Gastroesophageal sphincter (tissue), 4 donors: ENCODE measurements at regions not wholly inside any gene's neighbourhood (a gene's known extent, or its start where the extent isn't known, plus 50 kb on each side); places are given as distances from the start of the nearest gene placed in this dataset.

Experiments
- ATAC-seq: fragments of 150-250 bp; one replicate; pipeline ENCODE4 v1.9.1; 2016; ENCODE audit warnings: mild to moderate bottlenecking, moderate library complexity
- H3K27ac ChIP-seq, 4 donors: fragments of 200-600 bp; sonication (generic) in 3 of 4; 1 replicate in 3 of 4; 2 replicates in 1 of 4; pipeline ENCODE4 v1.5.1; 2016 to 2019
- H3K27me3 ChIP-seq: fragments of 200-600 bp; sonication (generic); one replicate; pipeline ENCODE4 v1.5.1; 2019
- H3K36me3 ChIP-seq, 2 donors: fragments of 200-600 bp; sonication (generic); one replicate each; pipeline ENCODE4 v1.5.1; 2019; ENCODE audit warnings: control low read depth in 1 of 2
- H3K4me1 ChIP-seq, 3 donors: fragments of 200-600 bp; sonication (generic); 1 replicate in 2 of 3; 2 replicates in 1 of 3; pipeline ENCODE4 v1.5.1; 2016 to 2019; ENCODE audit warnings: control low read depth in 2 of 3
- H3K4me3 ChIP-seq, 2 donors: fragments of 200-600 bp; sonication (generic); one replicate each; pipeline ENCODE4 v1.5.1; 2019; ENCODE audit warnings: mild to moderate bottlenecking in 1 of 2, moderate library complexity in 1 of 2
- H3K9me3 ChIP-seq, 3 donors: fragments of 200-600 bp; sonication (generic); one replicate each; pipeline ENCODE4 v1.5.1; 2017 to 2019; ENCODE audit warnings: control low read depth in 2 of 3
- EP300 ChIP-seq: sonication (generic); formaldehyde crosslinking; IDR thresholded peaks from one replicate; pipeline ENCODE4 v1.6.1; 2017; ENCODE audit warnings: antibody characterized with exemption, mild to moderate bottlenecking
- POLR2A ChIP-seq, 2 donors: fragments of 450-650 bp; IDR thresholded peaks; one replicate each; pipeline ENCODE4 v1.6.1; 2017; ENCODE audit warnings: antibody characterized with exemption in 2 of 2, mild to moderate bottlenecking in 2 of 2, moderate library complexity in 1 of 2
- POLR2AphosphoS5 ChIP-seq: sonication (generic); formaldehyde crosslinking; IDR thresholded peaks from one replicate; pipeline ENCODE4 v1.6.1; 2017; ENCODE audit warnings: antibody characterized with exemption
- WGBS, 2 donors: methylation state at CpG; one replicate each; pipeline ENCODE4 v1.1.5; 2018; ENCODE audit warnings: low coverage in 1 of 2; 5-methylcytosine and 5-hydroxymethylcytosine counted together
- TF ChIP-seq, protein P1 (sequence below), 4 experiments: fragments of 200-600 bp in 2 of 4; fragments of 450-650 bp in 2 of 4; sonication (generic) in 1 of 4; IDR thresholded peaks; one replicate each; pipeline ENCODE4 v1.5.1; 2017 to 2019; ENCODE audit warnings: antibody characterized with exemption in 4 of 4, mild to moderate bottlenecking in 2 of 4, moderate library complexity in 2 of 4

DNA sequence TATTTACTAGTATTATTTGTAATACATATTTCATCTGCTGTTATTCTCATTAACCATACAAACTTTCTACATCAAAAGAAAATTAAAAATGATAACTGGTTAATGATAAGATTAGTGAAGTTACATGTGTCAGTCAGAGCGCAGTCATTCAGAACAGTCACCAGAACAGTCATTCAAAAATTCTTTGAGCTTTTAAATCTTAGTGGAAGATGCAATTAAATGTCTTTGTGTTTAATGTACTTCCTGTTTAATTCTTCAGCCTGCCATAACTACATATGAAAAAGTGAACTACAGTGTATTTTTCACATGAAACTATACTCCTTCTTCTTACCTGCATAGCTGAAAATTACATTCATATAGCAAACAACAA, 179.7 kb upstream of the NDST4 start:
- Histone ChIP-seq H3K4me1 (no peaks in the 10 kb centered on the region), H3K36me3 (no peaks in the 10 kb centered on the region), H3K4me3 (no peak overlapping the region), H3K27ac (no peak overlapping the region), H3K9me3 (no peaks in the 10 kb centered on the region), H3K27me3 (no peaks in the 10 kb centered on the region)
- TF ChIP-seq POLR2AphosphoS5: no peak
- TF ChIP-seq EP300: no peak
- no peak for TF ChIP-seq POLR2A (IDR thresholded peaks at IDR 0.05)
- no peak for ATAC-seq
- 88 to 100% methylated on average over 1 of the region's 1 CpG for WGBS, 2 donors

DNA sequence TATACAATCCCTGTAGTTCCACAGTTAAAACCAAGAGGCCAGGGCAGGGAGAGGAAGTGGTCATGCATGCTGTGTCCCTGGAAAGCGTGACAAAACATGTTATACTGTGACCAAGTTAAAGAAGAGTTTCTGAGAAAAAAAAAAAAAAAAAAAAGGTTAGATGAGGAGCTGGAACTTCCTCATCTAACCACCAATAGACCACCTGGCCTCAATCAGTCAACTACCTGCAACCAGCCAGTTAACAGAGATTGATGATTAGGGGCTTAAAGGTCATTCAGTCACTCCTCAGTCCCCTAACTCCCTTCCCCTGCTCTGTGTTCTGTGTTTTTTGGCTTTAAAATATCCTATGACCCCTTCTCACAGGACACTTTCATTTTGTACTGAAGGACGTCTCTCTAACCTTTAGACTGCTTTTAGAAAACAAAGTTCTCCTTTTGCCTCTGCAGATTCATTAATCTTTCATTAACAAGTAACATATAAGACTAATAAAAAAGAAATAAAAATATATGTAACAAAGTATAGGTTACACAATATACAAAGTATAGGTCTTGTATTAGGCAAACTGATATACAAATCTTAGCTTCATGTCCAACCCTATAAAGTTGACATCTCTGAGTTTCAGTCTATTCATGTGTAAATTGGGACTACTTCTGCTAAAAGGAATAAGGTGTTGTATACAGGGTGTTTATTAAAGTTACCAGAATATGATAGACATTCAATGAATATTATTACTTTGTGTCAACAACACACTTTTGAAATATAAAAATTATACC, 179.1 kb upstream of the NDST4 start:
- Histone ChIP-seq H3K9me3 (no peaks in the 10 kb centered on the region), H3K27me3 (no peaks in the 10 kb centered on the region), H3K4me3 (no peak overlapping the region), H3K4me1 (no peaks in the 10 kb centered on the region), H3K27ac (no peak overlapping the region), H3K36me3 (no peaks in the 10 kb centered on the region)
- ATAC-seq: no peak
- 38 to 47% methylated on average over 2 of the region's 2 CpGs for WGBS, 2 donors
- no peak for TF ChIP-seq EP300
- TF ChIP-seq POLR2A (IDR thresholded peaks at IDR 0.05): no peak

DNA sequence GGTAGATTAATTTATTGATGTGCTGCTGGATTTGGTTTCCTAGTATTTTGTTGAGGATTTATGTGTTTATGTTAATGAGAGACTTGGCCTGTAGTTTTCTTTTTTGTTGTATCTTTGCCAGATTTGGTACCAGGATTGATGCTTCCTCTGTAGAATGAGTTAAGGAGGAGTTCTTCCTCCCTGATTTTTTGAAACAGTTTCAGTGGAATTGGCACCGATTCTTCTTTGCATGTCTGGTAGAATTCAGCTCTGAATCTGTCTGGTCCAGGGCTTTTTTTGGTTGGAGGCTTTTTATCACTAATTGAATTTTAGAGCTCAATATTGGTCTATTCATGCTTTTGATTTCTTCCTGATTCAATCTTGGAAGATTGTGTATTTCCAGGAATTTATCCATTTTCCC, 174.0 kb upstream of the NDST4 start:
- 73 to 75% methylated on average over 1 of the region's 1 CpG for WGBS, 2 donors
- H3K9me3 ChIP-seq: no peaks in the 10 kb centered on the region
- no peaks in the 10 kb centered on the region for H3K27me3 ChIP-seq
- H3K36me3 ChIP-seq: no peaks in the 10 kb centered on the region
- no peak for ATAC-seq
- no peak overlapping the region for H3K4me3 ChIP-seq
- no peak overlapping the region for H3K27ac ChIP-seq
- TF ChIP-seq, protein P1, sequence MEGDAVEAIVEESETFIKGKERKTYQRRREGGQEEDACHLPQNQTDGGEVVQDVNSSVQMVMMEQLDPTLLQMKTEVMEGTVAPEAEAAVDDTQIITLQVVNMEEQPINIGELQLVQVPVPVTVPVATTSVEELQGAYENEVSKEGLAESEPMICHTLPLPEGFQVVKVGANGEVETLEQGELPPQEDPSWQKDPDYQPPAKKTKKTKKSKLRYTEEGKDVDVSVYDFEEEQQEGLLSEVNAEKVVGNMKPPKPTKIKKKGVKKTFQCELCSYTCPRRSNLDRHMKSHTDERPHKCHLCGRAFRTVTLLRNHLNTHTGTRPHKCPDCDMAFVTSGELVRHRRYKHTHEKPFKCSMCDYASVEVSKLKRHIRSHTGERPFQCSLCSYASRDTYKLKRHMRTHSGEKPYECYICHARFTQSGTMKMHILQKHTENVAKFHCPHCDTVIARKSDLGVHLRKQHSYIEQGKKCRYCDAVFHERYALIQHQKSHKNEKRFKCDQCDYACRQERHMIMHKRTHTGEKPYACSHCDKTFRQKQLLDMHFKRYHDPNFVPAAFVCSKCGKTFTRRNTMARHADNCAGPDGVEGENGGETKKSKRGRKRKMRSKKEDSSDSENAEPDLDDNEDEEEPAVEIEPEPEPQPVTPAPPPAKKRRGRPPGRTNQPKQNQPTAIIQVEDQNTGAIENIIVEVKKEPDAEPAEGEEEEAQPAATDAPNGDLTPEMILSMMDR (IDR thresholded peaks at IDR 0.05): no peak
- TF ChIP-seq POLR2A (IDR thresholded peaks at IDR 0.05): no peak
- TF ChIP-seq POLR2AphosphoS5: no peak
- TF ChIP-seq EP300: no peak
- H3K4me1 ChIP-seq: no peaks in the 10 kb centered on the region

DNA sequence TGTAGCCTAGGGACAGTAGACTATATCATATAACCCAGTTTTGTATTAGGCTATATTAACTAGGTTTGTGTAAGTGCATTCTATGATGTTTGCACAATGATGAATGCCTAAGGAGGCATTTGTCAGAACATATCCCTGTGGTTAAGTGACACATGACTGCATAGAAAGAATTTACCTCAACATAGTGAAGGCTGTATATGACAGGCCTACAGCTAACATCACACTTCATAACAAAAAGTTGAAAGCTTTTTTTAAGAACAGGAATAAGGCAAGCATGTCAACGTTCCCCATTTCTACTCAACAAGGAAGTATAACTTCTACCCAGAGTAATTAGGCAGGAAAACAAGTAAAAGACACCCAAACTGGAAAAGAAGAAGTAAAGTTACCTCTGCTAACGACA, 165.9 kb upstream of the NDST4 start:
- ATAC-seq: no peak
- Histone ChIP-seq H3K4me3 (no peak overlapping the region), H3K36me3 (no peaks in the 10 kb centered on the region), H3K4me1 (no peaks in the 10 kb centered on the region), H3K9me3 (no peaks in the 10 kb centered on the region), H3K27ac (no peak overlapping the region), H3K27me3 (no peaks in the 10 kb centered on the region)
- WGBS, 2 donors: 39 to 60% methylated on average over 2 of the region's 2 CpGs
- TF ChIP-seq POLR2A (IDR thresholded peaks at IDR 0.05) (no peak), POLR2AphosphoS5 (no peak), EP300 (no peak)
- TF ChIP-seq, protein P1 (IDR thresholded peaks at IDR 0.05): no peak

DNA sequence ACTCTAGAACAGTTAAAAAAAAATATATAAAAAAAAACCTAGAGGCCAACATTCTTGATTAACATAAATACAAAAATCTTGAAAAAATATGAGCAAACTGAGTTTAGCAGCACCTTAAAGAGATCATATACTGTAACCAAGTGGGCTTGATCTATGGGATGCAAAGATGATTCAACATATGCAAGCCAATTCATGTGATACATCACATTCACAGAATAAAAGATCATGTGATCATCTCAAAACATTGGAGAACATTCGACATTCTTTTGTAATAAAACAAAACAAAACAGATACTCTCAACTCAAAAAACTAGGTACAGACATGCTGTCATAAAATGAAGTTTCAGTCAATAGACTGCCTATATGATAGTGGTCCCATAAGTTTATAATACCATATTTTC, 165.4 kb upstream of the NDST4 start:
- TF ChIP-seq EP300 (no peak), POLR2A (IDR thresholded peaks at IDR 0.05) (no peak), POLR2AphosphoS5 (no peak)
- TF ChIP-seq, protein P1 (IDR thresholded peaks at IDR 0.05): no peak
- no peaks in the 10 kb centered on the region for H3K4me1 ChIP-seq
- 93 to 100% methylated on average over 1 of the region's 1 CpG for WGBS, 2 donors
- no peak overlapping the region for H3K27ac ChIP-seq
- no peaks in the 10 kb centered on the region for H3K36me3 ChIP-seq
- H3K4me3 ChIP-seq: no peak overlapping the region
- H3K27me3 ChIP-seq: no peaks in the 10 kb centered on the region
- H3K9me3 ChIP-seq: no peaks in the 10 kb centered on the region
- ATAC-seq: no peak

DNA sequence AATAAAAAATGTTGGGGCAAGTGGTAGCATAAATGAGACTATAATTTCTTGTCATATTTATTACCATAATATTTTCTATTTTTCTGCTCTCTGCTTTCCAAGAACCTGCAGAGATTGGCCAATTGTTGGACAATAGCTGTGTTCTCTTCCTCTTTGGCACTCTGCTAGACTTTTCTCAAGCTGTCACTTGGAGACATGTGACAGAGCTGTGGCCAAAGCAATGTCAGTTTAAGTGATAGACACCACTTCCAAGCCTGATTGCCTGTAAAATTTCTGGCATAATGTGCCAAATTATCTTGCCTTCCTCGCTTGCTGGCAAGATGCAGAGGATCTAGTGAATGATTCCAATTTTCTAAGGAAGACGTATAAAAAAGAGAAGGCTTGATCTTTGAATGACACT, 162.2 kb upstream of the NDST4 start:
- TF ChIP-seq POLR2A (IDR thresholded peaks at IDR 0.05) (no peak), POLR2AphosphoS5 (no peak), EP300 (no peak)
- TF ChIP-seq, protein P1 (IDR thresholded peaks at IDR 0.05): no peak
- 54 to 55% methylated on average over 2 of the region's 2 CpGs for WGBS, 2 donors
- Histone ChIP-seq H3K9me3 (no peaks in the 10 kb centered on the region), H3K27ac (no peak overlapping the region), H3K36me3 (no peaks in the 10 kb centered on the region), H3K27me3 (no peaks in the 10 kb centered on the region), H3K4me3 (no peak overlapping the region), H3K4me1 (no peaks in the 10 kb centered on the region)
- ATAC-seq: no peak
